Trophoblast cell (in vitro differentiated cells and primary cell): ENCODE measurements at regions not wholly inside any gene's neighbourhood (a gene's known extent, or its start where the extent isn't known, plus 50 kb on each side); places are given as distances from the start of the nearest gene placed in this dataset.

ENCODE experiments used
- DNase-seq, 2 donors: peaks; one replicate each; pipeline ENCODE4 v3.0.0-alpha.2; 2016
- H2AFZ ChIP-seq: 2 replicates; pipeline ENCODE4 v1.6.1; 2013; ENCODE audit warnings: low read length, moderate library complexity, mild to moderate bottlenecking; ENCODE audit not compliant: insufficient read depth, poor library complexity
- H2AK5ac ChIP-seq: 2 replicates; pipeline ENCODE4 v1.6.1; 2013; ENCODE audit warnings: mild to moderate bottlenecking, low read length
- H2BK120ac ChIP-seq: 2 replicates; pipeline ENCODE4 v1.6.1; 2013; ENCODE audit warnings: low read length, mild to moderate bottlenecking, moderate library complexity; ENCODE audit not compliant: insufficient read depth, poor library complexity
- H2BK12ac ChIP-seq: 2 replicates; pipeline ENCODE4 v1.6.1; 2013; ENCODE audit warnings: mild to moderate bottlenecking, low read length, moderate library complexity
- H2BK5ac ChIP-seq: 2 replicates; pipeline ENCODE4 v1.6.1; 2013; ENCODE audit warnings: low read length, low read depth, moderate library complexity, mild to moderate bottlenecking; ENCODE audit not compliant: poor library complexity
- H3K14ac ChIP-seq: 2 replicates; pipeline ENCODE4 v1.6.1; 2013; ENCODE audit warnings: mild to moderate bottlenecking, low read length
- H3K18ac ChIP-seq: 2 replicates; pipeline ENCODE4 v1.6.1; 2013; ENCODE audit warnings: mild to moderate bottlenecking, low read length
- H3K23ac ChIP-seq: 2 replicates; pipeline ENCODE4 v1.6.1; 2013; ENCODE audit warnings: low read length
- H3K27ac ChIP-seq: 2 replicates; pipeline ENCODE4 v1.5.1; 2013; ENCODE audit warnings: low read depth, mild to moderate bottlenecking, inconsistent platforms, low read length, moderate library complexity
- H3K27me3 ChIP-seq: 2 replicates; pipeline ENCODE4 v1.6.1; 2013; ENCODE audit warnings: inconsistent platforms, mild to moderate bottlenecking, low read length, moderate library complexity; ENCODE audit not compliant: insufficient read depth
- H3K36me3 ChIP-seq, 2 experiments: 1 replicate in 1 of 2; 2 replicates in 1 of 2; pipeline ENCODE4 v1.6.1; 2013; ENCODE audit warnings: low read length in 2 of 2, mild to moderate bottlenecking in 2 of 2, moderate library complexity in 1 of 2; ENCODE audit not compliant: insufficient read depth in 2 of 2, control insufficient read depth in 1 of 2
- H3K4ac ChIP-seq: 2 replicates; pipeline ENCODE4 v1.6.1; 2013; ENCODE audit warnings: low read depth, mild to moderate bottlenecking, low read length, moderate library complexity
- H3K4me1 ChIP-seq, 2 experiments: 1 replicate in 1 of 2; 2 replicates in 1 of 2; pipeline ENCODE4 v1.6.1; 2013; ENCODE audit warnings: low read length in 2 of 2, mild to moderate bottlenecking in 2 of 2, moderate library complexity in 1 of 2; ENCODE audit not compliant: insufficient read depth in 2 of 2, control insufficient read depth in 1 of 2
- H3K4me2 ChIP-seq: 2 replicates; pipeline ENCODE4 v1.6.1; 2013; ENCODE audit warnings: inconsistent platforms, mild to moderate bottlenecking, low read length, moderate library complexity
- H3K4me3 ChIP-seq: 2 replicates; pipeline ENCODE4 v1.5.1; 2013; ENCODE audit warnings: mild to moderate bottlenecking, low read depth, low read length, inconsistent platforms
- H3K79me1 ChIP-seq: one replicate; pipeline ENCODE4 v1.6.1; 2013; ENCODE audit warnings: low read length
- H3K79me2 ChIP-seq: 2 replicates; pipeline ENCODE4 v1.6.1; 2013; ENCODE audit warnings: low read length, mild to moderate bottlenecking; ENCODE audit not compliant: control insufficient read depth, insufficient read depth, poor library complexity
- H3K9ac ChIP-seq: 2 replicates; pipeline ENCODE4 v1.6.1; 2013; ENCODE audit warnings: mild to moderate bottlenecking, low read length
- H3K9me3 ChIP-seq: 2 replicates; pipeline ENCODE4 v1.6.1; 2013; ENCODE audit warnings: low read depth, mild to moderate bottlenecking, control low read depth, inconsistent platforms, low read length; ENCODE audit not compliant: insufficient read depth
- H4K12ac ChIP-seq: 2 replicates; pipeline ENCODE4 v1.6.1; 2013; ENCODE audit warnings: low read depth, mild to moderate bottlenecking, low read length, moderate library complexity
- H4K8ac ChIP-seq: 2 replicates; pipeline ENCODE4 v1.6.1; 2013; ENCODE audit warnings: low read depth, mild to moderate bottlenecking, low read length, moderate library complexity
- H4K91ac ChIP-seq: one replicate; pipeline ENCODE4 v1.6.1; 2013; ENCODE audit warnings: low read depth, mild to moderate bottlenecking, low read length, moderate library complexity
- WGBS: extraction: QIAGEN DNeasy Blood & Tissue Kit; methylation state at CpG from one replicate; pipeline ENCODE4 v1.1.7; 2013; ENCODE audit warnings: missing lambda C conversion rate; ENCODE audit not compliant: insufficient read length, insufficient coverage; ENCODE audit errors: extremely low coverage; 5-methylcytosine and 5-hydroxymethylcytosine counted together

- no peak overlapping the region for H3K4me2 ChIP-seq
- H2BK120ac ChIP-seq, result no peak overlapping the region
- H4K8ac ChIP-seq, result no peak overlapping the region
- no peak overlapping the region for H3K14ac ChIP-seq
- no peak overlapping the region for H4K91ac ChIP-seq
- H3K4ac ChIP-seq, result no peak overlapping the region
- H2AK5ac ChIP-seq, result no peak overlapping the region
- H3K18ac ChIP-seq, result no peak overlapping the region
- no peaks in the 10 kb centered on the region for H3K9me3 ChIP-seq
- no CpG with 5 or more reads among the region's 2 CpGs for WGBS
- H3K27me3 ChIP-seq, result no peaks in the 10 kb centered on the region
- H4K12ac ChIP-seq, result no peak overlapping the region
- H2AFZ ChIP-seq, result no peak overlapping the region
- no peak overlapping the region for H3K27ac ChIP-seq
- H3K4me1 ChIP-seq, result no peaks in the 10 kb centered on the region
- DNase-seq, result no peak
- no peak overlapping the region for H3K23ac ChIP-seq
- H2BK5ac ChIP-seq, result no peak overlapping the region
- no peak overlapping the region for H3K4me3 ChIP-seq
- H3K9ac ChIP-seq, result no peak overlapping the region
- H3K79me1 ChIP-seq, result no peaks in the 10 kb centered on the region
- H2BK12ac ChIP-seq, result no peak overlapping the region
- H3K79me2 ChIP-seq, result no peaks in the 10 kb centered on the region
- H3K36me3 ChIP-seq, result no peaks in the 10 kb centered on the region
These were observed 220.1 kb downstream of the ANXA1 start for GRCh38 chr9:73371801-73372200.

GRCh38 chr9:73380411-73380810, 228.7 kb downstream of the ANXA1 start:
- H3K4me2 ChIP-seq, result no peak overlapping the region
- no peak overlapping the region for H3K23ac ChIP-seq
- no peak overlapping the region for H3K14ac ChIP-seq
- H3K79me2 ChIP-seq, result no peaks in the 10 kb centered on the region
- H2AFZ ChIP-seq, result no peak overlapping the region
- no peak overlapping the region for H2BK120ac ChIP-seq
- no peak overlapping the region for H2BK12ac ChIP-seq
- H3K36me3 ChIP-seq, result no peaks in the 10 kb centered on the region
- no peak overlapping the region for H2BK5ac ChIP-seq
- no peaks in the 10 kb centered on the region for H3K27me3 ChIP-seq
- no peak overlapping the region for H2AK5ac ChIP-seq
- no peak overlapping the region for H4K8ac ChIP-seq
- no peaks in the 10 kb centered on the region for H3K9me3 ChIP-seq
- no peak overlapping the region for H4K12ac ChIP-seq
- H3K4ac ChIP-seq, result no peak overlapping the region
- no peak overlapping the region for H3K4me3 ChIP-seq
- DNase-seq, result no peak
- no peaks in the 10 kb centered on the region for H3K4me1 ChIP-seq
- no peak overlapping the region for H3K9ac ChIP-seq
- no peak overlapping the region for H3K18ac ChIP-seq
- H3K79me1 ChIP-seq, result no peaks in the 10 kb centered on the region
- WGBS, result no CpG with 5 or more reads among the region's 3 CpGs
- no peak overlapping the region for H4K91ac ChIP-seq
- H3K27ac ChIP-seq, result no peak overlapping the region

DNA sequence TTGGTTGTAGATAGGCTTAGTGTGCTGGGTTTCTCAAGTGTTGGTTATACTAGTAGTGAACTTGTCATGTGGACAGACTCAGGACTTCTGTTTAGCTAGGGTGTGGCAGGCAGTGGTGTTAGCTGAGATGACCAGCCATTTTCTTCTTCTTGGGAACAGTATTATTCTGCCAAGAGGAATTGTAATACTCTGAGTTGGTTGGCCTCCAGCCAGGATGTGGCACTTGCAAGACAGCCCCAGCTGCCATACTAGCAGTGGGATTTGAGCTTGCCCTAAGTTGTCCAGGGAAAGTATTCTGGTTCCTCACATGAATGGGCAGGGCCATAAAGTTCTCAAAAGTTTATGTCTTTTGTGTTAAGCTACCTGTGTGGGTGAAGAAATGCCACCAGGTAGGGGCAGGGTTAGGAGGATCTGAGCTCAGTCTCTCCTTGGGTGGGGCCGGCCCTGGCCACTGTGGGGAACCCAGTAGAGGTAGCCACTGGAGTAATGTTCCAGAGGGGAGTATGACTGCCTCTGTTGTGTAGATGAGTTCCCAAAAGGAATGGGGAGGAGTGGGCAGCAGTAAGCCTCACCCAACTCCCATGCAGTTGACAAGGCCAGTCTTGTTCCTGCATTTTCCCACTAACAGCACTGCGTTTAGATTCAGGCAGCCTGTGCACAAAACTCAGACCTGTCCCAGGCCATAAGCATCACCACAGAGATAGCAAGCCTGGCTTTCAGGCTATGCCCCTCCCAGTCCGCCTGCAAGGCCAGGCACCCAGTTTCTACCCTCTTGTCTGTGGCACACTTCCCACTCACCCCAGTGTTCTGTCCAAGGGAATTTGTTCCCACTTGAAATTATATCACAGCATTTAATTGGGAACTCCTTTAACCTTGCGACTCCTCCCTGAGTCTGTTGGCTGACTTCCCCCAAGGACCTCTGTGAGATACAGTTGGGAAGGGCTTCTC, 250.7 kb downstream of the ANXA1 start:
- H3K36me3 ChIP-seq, result no peaks in the 10 kb centered on the region
- no peaks in the 10 kb centered on the region for H3K4me1 ChIP-seq
- H3K79me1 ChIP-seq, result no peaks in the 10 kb centered on the region
- H4K12ac ChIP-seq, result no peak overlapping the region
- no peak overlapping the region for H2BK5ac ChIP-seq
- no peak overlapping the region for H4K8ac ChIP-seq
- no peak overlapping the region for H3K18ac ChIP-seq
- no peak overlapping the region for H3K23ac ChIP-seq
- no peaks in the 10 kb centered on the region for H3K27me3 ChIP-seq
- no peak overlapping the region for H3K4me2 ChIP-seq
- no peak overlapping the region for H3K27ac ChIP-seq
- no peak overlapping the region for H3K14ac ChIP-seq
- H3K4ac ChIP-seq, result no peak overlapping the region
- H2BK12ac ChIP-seq, result no peak overlapping the region
- no peak overlapping the region for H2AFZ ChIP-seq
- no peak overlapping the region for H3K9ac ChIP-seq
- no peak overlapping the region for H3K4me3 ChIP-seq
- H3K9me3 ChIP-seq, result peaks cover 2% of the 10 kb centered on the region
- H4K91ac ChIP-seq, result no peak overlapping the region
- H2AK5ac ChIP-seq, result no peak overlapping the region
- no peak for DNase-seq
- no CpG with 5 or more reads among the region's 4 CpGs for WGBS
- H3K79me2 ChIP-seq, result no peaks in the 10 kb centered on the region
- no peak overlapping the region for H2BK120ac ChIP-seq

- Histone ChIP-seq H3K4me3 (no peak overlapping the region), H3K36me3 (no peaks in the 10 kb centered on the region)
These were observed 259.8 kb downstream of the ANXA1 start for GRCh38 chr9:73411494-73411893.

More at GRCh38 chr9:73411494-73411893, 259.8 kb downstream of the ANXA1 start:
- Histone ChIP-seq H3K18ac (no peak overlapping the region), H2BK120ac (no peak overlapping the region), H3K9ac (no peak overlapping the region), H2BK5ac (no peak overlapping the region), H2BK12ac (no peak overlapping the region), H3K4me1 (no peaks in the 10 kb centered on the region), H3K79me1 (no peaks in the 10 kb centered on the region), H2AFZ (no peak overlapping the region), H3K9me3 (no peaks in the 10 kb centered on the region), H3K27me3 (no peaks in the 10 kb centered on the region), H4K12ac (no peak overlapping the region), H2AK5ac (no peak overlapping the region), H3K4ac (no peak overlapping the region), H3K23ac (no peak overlapping the region), H3K79me2 (no peaks in the 10 kb centered on the region), H3K27ac (no peak overlapping the region), H4K91ac (no peak overlapping the region), H3K14ac (no peak overlapping the region), H4K8ac (no peak overlapping the region), H3K4me2 (no peak overlapping the region)
- DNase-seq, result no peak
- no CpG with 5 or more reads among the region's 2 CpGs for whole genome bisulfite sequencing
